HG03442 (cell line): ENCODE measurements at regions not wholly inside any gene's neighbourhood (a gene's known extent, or its start where the extent isn't known, plus 50 kb on each side); places are given as distances from the start of the nearest gene placed in this dataset.

Source experiments
- ATAC-seq: cut with Tn5 transposase; IDR thresholded peaks from one replicate; pipeline ENCODE4 v1.9.1; 2021; ENCODE audit warnings: mild to moderate bottlenecking, moderate library complexity; ENCODE audit not compliant: unreplicated experiment

DNA sequence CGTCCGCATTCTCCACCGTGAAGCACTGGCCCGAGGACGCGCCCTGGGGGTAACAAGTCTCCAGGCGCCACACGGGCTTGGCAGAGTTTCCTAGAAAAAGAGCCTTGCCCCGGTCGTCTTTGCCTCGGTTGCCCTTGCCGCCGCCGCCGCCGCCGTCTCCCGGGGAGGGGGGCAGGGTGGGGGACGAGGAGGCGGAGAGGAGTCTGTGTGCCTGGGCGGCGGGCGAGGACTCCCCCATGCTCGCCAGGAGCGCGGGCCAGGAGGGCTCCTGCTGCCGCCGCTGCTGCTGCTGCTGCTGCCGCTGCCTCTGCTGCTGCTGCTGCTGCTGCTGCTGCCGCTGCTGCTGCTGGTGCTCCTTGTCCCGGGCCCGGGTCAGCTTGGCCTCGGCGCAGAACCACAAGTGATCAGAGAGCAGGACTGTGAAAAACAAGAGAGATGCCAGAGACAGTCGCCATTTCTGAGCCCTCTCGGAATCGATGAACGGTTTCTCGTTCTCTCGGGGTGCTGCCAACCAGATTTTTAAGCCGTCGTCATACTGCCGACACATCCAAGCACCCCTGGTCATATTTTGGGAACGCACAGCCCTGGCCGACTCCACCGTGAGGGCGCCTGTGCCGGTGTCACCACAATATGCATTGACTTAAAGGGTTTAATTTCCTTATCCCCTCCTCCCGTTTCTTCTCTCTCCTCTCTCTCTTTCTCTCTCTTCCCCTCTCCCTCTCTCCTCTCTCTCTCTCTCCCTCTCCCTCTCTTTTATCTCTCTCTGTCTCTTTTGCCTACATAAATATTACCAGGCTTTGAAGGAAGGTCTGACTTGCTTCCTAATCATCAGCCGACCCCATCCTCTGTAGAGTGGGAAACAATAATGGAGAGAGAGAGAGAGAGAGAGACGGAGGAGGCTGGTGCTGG is 349.1 kb downstream of the LIG4 start:
- ATAC-seq: no peak

- ATAC-seq: no peak
Measured at GRCh38 chr13:107865643-107866031, 349.7 kb downstream of the LIG4 start.

DNA sequence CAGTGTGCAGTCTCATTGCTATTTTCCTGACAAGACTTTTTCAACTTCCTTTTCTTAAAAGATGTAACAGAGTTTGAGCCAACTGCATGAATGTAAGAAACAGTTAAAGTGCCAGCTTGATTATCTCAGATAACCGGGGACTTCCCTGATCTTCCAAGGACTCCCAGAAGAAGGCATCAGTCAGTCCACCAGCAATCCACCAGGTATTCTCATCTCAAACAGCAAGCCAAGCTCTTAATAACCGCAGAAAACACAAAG is 350.1 kb downstream of the LIG4 start:
- no peak for ATAC-seq

DNA sequence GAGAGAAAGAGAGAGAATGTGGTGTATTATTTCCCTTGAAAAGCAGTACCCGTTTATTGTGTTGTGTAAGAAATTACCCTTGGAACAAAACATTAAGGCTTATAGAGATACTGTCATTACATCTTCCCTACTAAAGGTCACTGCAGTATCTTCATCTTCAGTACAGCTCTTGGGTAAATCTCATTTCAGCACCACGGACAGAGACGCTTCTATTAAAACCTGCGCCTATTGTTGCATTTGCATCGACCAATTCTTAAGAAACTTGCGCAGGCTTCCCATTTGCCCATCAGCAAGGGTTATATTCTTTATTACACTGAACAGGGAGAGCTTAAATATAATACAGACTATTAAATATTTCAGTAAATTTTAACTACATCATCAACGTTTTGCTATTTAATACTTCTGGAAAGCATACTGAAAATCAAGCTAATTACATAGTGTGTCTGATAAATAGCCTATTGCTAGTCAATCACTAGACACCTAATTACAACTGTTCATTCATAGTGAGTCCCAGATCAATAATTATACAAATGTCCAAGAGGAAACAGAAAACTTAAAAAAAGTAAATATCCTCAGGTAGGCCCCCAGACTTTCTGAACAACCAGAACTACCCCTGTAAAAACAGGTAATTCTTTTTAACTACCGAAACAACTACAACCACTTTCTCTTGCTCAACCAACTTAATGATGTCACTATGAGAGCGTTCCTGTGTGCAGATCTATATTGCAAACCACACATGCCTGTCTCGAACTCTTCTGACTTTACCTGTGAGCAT is 350.6 kb downstream of the LIG4 start:
- ATAC-seq: no peak

DNA sequence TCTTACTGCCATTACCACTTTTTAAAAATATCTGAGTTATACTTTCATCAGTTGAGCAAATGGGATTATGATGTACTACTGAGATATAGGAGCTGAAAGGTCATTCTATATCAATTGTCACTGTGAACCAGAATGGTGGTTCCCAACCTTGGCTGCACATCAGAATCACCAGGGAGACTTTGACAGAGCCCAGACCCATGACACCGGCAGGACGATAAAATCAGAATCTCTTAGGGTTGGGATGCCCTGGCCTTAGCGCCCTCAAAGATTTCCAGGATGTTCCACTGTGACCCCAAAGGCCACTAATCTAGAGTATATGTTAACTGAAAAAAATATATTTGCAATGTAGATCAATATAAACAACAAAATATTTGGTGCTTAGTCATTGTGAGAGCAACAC is 355.1 kb downstream of the LIG4 start:
- ATAC-seq: no peak

DNA sequence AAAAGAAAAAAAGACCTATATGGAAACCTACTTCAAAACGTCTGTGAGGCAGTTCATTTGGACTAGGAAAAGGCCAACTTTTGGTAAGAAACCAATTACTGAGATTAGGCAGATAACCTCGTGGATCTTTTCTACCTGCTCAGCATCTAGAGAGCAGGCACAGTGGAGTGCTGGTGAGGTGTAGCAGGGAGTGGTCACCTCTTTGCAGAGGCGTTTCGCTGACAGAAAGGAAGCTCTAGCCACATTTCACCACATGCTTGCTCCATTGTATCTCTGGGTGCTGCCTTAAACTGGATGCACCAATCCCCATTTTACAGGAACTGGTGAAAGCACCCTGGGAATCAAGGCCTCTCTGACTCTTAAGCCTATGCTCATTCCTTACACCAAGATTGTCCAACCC is 360.5 kb downstream of the LIG4 start:
- no peak for ATAC-seq

DNA sequence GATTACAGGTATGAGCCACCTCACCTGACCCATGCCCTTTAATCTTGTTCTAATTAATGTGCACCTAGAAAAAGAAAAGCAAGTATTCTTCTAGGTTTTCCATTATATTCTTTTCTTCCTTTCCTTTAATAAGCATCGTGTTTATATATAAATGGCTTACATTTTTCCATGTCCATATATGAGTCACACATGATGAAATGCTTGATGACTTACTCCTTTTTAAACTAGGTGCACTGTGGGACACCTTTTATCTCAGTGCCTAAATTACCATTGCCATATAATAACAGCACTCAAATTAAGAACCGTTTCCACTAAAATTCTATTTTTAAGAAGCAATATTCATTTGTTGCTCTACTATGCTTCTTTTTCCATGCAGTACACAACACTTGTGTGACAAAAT is 363.3 kb downstream of the LIG4 start:
- ATAC-seq: no peak

GRCh38 chr13:107851670-107852069 is 363.7 kb downstream of the LIG4 start:
- ATAC-seq: no peak

GRCh38 chr13:107847406-107847805 is 367.9 kb downstream of the LIG4 start:
- no peak for ATAC-seq

DNA sequence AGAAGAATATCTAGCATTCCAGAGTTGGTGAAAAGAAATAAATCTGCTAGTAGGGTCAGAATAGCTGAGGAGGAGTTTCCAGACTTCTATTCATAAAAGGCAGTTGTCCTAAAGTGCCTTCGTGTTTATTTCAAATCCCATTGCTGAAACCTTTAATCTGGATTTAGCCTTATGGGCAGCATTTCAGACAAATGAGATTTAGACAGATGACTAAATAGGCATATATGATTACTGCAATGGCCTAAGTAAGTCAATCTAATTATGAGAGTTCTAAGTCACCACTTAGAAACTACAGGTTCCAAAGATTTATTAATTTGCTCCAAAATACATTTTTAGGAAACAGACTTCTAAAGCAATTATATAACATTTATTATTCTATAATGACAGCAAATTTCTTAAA is 368.7 kb downstream of the LIG4 start:
- no peak for ATAC-seq

GRCh38 chr13:107845911-107846310 is 369.4 kb downstream of the LIG4 start:
- no peak for ATAC-seq

GRCh38 chr13:107843681-107844080 is 371.7 kb downstream of the LIG4 start:
- no peak for ATAC-seq

DNA sequence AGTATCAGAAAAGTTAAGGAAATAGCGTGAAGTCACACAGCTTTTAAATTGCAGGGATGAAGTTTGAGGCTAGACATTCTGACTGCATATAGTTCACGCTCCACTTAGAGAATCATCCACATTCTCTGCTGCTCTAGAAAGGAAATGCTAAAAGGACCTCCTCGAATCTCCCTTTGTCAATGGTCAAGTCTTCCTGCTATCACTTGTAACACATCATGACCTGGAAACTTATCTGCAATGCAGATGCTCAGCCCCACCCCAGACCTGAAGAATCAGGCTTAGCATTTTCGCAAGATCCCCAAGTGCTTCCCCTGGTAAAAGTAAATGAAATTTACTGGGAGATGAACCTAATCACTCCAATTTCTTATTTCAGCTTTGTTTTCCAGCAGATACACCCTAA is 372.1 kb downstream of the LIG4 start:
- no peak for ATAC-seq

- ATAC-seq: no peak
Measured at GRCh38 chr13:107842562-107843180, 372.7 kb downstream of the LIG4 start.

DNA sequence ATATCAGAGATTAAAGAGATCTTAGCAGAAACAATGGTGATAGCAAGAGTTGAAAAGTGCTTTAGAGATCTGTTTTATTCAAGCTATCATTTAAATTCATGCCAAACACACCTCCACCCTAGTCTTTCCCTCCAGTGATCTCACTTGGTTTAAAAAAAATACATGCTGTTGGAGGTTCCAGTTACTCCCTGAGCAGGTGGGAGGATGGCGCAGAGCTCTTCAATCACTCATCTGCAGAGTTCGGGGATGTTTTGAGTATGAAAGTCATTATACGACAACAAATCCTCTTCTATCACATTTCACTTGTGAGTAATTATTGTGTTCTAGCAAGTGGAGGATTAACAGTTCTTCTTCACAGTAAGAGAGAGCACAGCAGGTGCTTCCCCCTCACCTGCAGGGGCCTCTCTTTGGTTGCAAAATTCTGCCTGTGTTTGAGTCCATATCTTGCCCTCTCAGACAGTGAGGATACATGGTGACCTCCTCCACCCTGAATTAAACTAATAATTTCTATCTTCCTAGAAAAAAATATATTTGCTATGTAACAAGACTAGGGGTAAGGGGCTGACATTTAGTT is 376.7 kb downstream of the LIG4 start:
- no peak for ATAC-seq

DNA sequence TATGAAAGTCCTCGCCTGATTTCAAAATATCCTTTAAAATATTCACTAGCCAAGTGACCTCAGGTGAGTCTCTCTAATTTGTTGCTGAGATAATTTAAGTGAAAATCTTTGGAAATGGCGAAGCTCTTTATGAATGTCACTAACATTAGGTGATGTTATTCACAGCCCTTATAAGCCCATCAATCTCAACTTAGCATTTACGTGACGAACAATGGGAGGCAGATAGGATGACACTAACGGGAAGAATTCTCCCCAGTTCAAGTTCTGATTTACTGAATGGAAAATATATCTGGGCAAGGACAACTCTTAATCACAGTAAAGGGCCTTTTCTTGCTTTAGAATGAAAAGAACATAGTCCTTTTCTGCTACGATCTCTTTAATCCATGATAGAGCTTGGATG is 378.7 kb downstream of the LIG4 start:
- no peak for ATAC-seq

GRCh38 chr13:107835339-107836018 is 379.9 kb downstream of the LIG4 start:
- ATAC-seq: peak; percentile 66

- ATAC-seq: no peak
Measured at GRCh38 chr13:107834717-107835116, 380.6 kb downstream of the LIG4 start.

DNA sequence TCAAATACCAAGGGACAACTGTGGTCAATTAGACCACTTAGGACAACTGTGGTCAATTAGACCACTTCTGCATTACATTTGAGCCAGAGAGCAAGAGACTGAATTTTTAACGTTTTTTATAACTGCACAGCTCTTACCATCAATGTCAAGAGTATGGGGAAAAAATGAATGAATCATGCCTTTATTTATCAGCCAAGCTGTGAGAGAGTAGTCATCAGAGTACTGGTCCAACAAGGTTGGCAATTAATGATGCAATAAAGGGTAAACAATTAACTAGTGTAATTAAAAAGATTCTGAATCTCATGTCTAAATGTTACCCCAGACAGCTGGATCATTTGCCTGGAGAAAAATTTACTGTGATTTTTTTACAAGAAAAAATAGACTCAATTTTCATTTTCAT is 381.1 kb downstream of the LIG4 start:
- no peak for ATAC-seq

- ATAC-seq: no peak
Measured at GRCh38 chr13:107832500-107833100, 382.7 kb downstream of the LIG4 start.

DNA sequence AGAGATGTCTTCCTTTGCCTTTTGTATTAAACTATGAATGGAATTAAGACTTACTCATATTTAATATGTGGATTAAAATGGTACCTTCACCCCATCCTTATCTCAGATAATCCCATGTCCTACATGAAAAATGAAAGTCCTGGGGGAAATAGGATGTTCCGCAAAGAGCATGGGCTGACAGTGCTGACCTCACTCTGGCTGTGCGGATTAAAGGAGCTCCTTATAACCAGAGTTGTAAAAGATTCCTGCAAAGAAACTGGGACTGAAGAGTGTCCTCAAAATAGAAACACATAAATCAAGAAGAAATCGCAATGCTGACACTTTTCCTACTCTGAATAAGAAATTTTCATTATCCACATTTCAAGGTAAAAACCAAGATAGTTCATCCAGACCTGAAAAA is 384.5 kb downstream of the LIG4 start:
- no peak for ATAC-seq
